NB4 (cell line): ENCODE measurements at regions not wholly inside any gene's neighbourhood (a gene's known extent, or its start where the extent isn't known, plus 50 kb on each side); places are given as distances from the start of the nearest gene placed in this dataset.
"Not testable (repeated sequence)": the region's sequence is repeated elsewhere in the genome, so short reads cannot be mapped to it uniquely, and the experiment has no call there.

Source experiments
- CTCF ChIP-seq: IDR thresholded peaks from one replicate; pipeline ENCODE4 v1.5.1; 2012; ENCODE audit warnings: low read depth, low read length
- POLR2A ChIP-seq: IDR thresholded peaks from 2 replicates; pipeline ENCODE4 v1.6.1; 2011; ENCODE audit warnings: mild to moderate bottlenecking; ENCODE audit not compliant: insufficient read length; ENCODE audit errors: extremely low read depth

GRCh38 chr10:21342499-21342898 is 183.0 kb downstream of the SKIDA1 start:
- TF ChIP-seq CTCF, POLR2A: not testable (repeated sequence)
